ENCODE measurements at regions not wholly inside any gene's neighbourhood (a gene's known extent, or its start where the extent isn't known, plus 50 kb on each side); places are given as distances from the start of the nearest gene placed in this dataset.

- Histone ChIP-seq H3K9ac (replicated peaks in 1 of 4; ENCODE audit: extremely low read depth in 1 of 4, low read depth in 3 of 4, low read length in 3 of 4) (no peak overlapping the region), H4K20me1 (replicated peaks in 1 of 2; ENCODE audit: control insufficient read depth in 1 of 2, insufficient read depth in 2 of 2, low read length in 2 of 2) (no peaks in the 10 kb centered on the region), H2BK20ac (ENCODE audit: low read length) (no peak overlapping the region), H3K23me2 (ENCODE audit: low read depth, low read length) (no peaks in the 10 kb centered on the region), H3K4me1 (replicated peaks in 1 of 4; ENCODE audit: control insufficient read depth in 3 of 4, insufficient read depth in 4 of 4, low read length in 3 of 4) (peaks cover 0 to 3% (median 0%) of the 10 kb centered on the region in 4 experiments; a peak in 1 of 7 replicates), H2AFZ (ENCODE audit: low read length) (no peak overlapping the region), H2BK5ac (ENCODE audit: low read depth, low read length) (no peak overlapping the region), H3K4me2 (ENCODE audit: insufficient read depth in 1 of 2, low read depth in 2 of 2, low read length in 2 of 2) (no peak overlapping the region), H3K4ac (replicated peaks; ENCODE audit: insufficient read length, low read depth, low read length) (no peak overlapping the region), H3K27me3 (replicated peaks in 1 of 4; ENCODE audit: control insufficient read depth in 3 of 4, extremely low read depth in 1 of 4, insufficient read depth in 3 of 4, low read length in 3 of 4) (no peaks in the 10 kb centered on the region), H4K5ac (ENCODE audit: insufficient read length, low read depth, low read length) (no peak overlapping the region), H3K36me3 (ENCODE audit: control insufficient read depth in 2 of 4, insufficient read depth in 4 of 4, low read length in 3 of 4) (peaks cover 0 to 36% (median 17%) of the 10 kb centered on the region in 4 experiments; a peak in 7 of 8 replicates), H2BK120ac (replicated peaks; ENCODE audit: low read depth, low read length) (no peak overlapping the region), H2BK12ac (ENCODE audit: low read depth, low read length) (no peak overlapping the region), H3K23ac (ENCODE audit: insufficient read length) (no peak overlapping the region), H3K9me3 (ENCODE audit: insufficient read depth in 2 of 2, low read depth in 1 of 2, low read length in 1 of 2) (peaks cover 0 to 3% of the 10 kb centered on the region in 2 experiments; a peak in 1 of 4 replicates), H3K79me2 (ENCODE audit: control insufficient read depth in 1 of 2, insufficient read depth in 2 of 2, low read length in 2 of 2) (no peaks in the 10 kb centered on the region), H4K91ac (replicated peaks; ENCODE audit: insufficient read length, low read length) (no peak overlapping the region), H3K79me1 (ENCODE audit: low read depth, low read length) (no peaks in the 10 kb centered on the region), H3K4me3 (ENCODE audit: extremely low read depth in 1 of 4, insufficient read depth in 2 of 4, low read depth in 3 of 4, low read length in 4 of 4) (no peak overlapping the region), H2AK5ac (ENCODE audit: low read depth, low read length) (no peak overlapping the region), H2BK15ac (ENCODE audit: low read length) (no peak overlapping the region), H4K8ac (ENCODE audit: extremely low read depth, insufficient read depth, low read length) (no peak overlapping the region), H3K18ac (ENCODE audit: extremely low read depth, low read length) (no peak overlapping the region), H3K27ac (ENCODE audit: low read depth, low read length) (no peak overlapping the region), H3K14ac (ENCODE audit: insufficient read length) (no peak overlapping the region), H3K56ac (replicated peaks; ENCODE audit: insufficient read length, low read depth, low read length) (no peak overlapping the region)
- FAIRE-seq, result no peak
- no peak for DNase-seq (ENCODE audit: low read depth in 1 of 2, low spot score in 2 of 2)
- POLR2A ChIA-PET (ENCODE audit: partially characterized antibody), result interaction anchor here (1.6 to 1.8 kb wide), 2 partner anchors 10 to 12 kb away, joined by 8 to 9 read pairs; no protein-coding TSS in a partner anchor
- CTCF ChIA-PET (ENCODE audit: partially characterized antibody), result no interaction called here
- TF ChIP-seq EP300 (IDR thresholded peaks at IDR 0.05; ENCODE audit: borderline replicate concordance in 1 of 2, low read depth in 2 of 2, low read length in 2 of 2) (no peak), GABPA (IDR thresholded peaks at IDR 0.05; ENCODE audit: borderline replicate concordance, insufficient read depth, low read length) (no peak)
Observed at GRCh38 chr2:188045016-188045415, 246.7 kb upstream of the GULP1 start.

All from H1 (cell line).